SK-N-MC (cell line): ENCODE measurements at regions not wholly inside any gene's neighbourhood (a gene's known extent, or its start where the extent isn't known, plus 50 kb on each side); places are given as distances from the start of the nearest gene placed in this dataset.
"Not testable (repeated sequence)": the region's sequence is repeated elsewhere in the genome, so short reads cannot be mapped to it uniquely, and the experiment has no call there.

Source experiments
- DNase-seq: peaks from one replicate; pipeline ENCODE4 v3.0.0-alpha.2; 2011; ENCODE audit warnings: low read depth, low spot score
- H3K27ac ChIP-seq: fragments of 200-600 bp; sonication (generic); 2 replicates; pipeline ENCODE4 v1.5.1; 2016; ENCODE audit warnings: mixed run types
- H3K36me3 ChIP-seq: fragments of 200-600 bp; sonication (generic); 2 replicates; pipeline ENCODE4 v1.6.1; 2017; ENCODE audit warnings: antibody characterized with exemption, low read length, mixed read lengths; ENCODE audit not compliant: insufficient read depth
- H3K4me3 ChIP-seq: fragments of 200-600 bp; sonication (generic); 2 replicates; pipeline ENCODE4 v1.5.1; 2016
- H3K9ac ChIP-seq: fragments of 200-600 bp; sonication (generic); 2 replicates; pipeline ENCODE4 v1.8.0; 2017; ENCODE audit warnings: mixed run types, mixed read lengths; ENCODE audit not compliant: insufficient read length
- H3K9me3 ChIP-seq: fragments of 200-600 bp; sonication (generic); 2 replicates; pipeline ENCODE4 v1.6.1; 2017; ENCODE audit warnings: low read depth, mild to moderate bottlenecking, antibody characterized with exemption, low read length, moderate library complexity, mixed read lengths
- EZH2 ChIP-seq: fragments of 200-600 bp; sonication (generic); IDR thresholded peaks from one replicate; pipeline ENCODE4 v1.6.1; 2017; ENCODE audit warnings: antibody characterized with exemption
- FOXP2 ChIP-seq: optimal IDR thresholded peaks from 2 replicates; pipeline ENCODE3; 2011; ENCODE audit warnings: mild to moderate bottlenecking, moderate library complexity; ENCODE audit not compliant: insufficient read depth; ENCODE audit errors: extremely low read length, control extremely low read depth
- POLR2AphosphoS5 ChIP-seq: IDR thresholded peaks from 2 replicates; pipeline ENCODE4 v1.6.1; 2012; ENCODE audit warnings: mild to moderate bottlenecking, low read depth, low read length, borderline replicate concordance

DNA sequence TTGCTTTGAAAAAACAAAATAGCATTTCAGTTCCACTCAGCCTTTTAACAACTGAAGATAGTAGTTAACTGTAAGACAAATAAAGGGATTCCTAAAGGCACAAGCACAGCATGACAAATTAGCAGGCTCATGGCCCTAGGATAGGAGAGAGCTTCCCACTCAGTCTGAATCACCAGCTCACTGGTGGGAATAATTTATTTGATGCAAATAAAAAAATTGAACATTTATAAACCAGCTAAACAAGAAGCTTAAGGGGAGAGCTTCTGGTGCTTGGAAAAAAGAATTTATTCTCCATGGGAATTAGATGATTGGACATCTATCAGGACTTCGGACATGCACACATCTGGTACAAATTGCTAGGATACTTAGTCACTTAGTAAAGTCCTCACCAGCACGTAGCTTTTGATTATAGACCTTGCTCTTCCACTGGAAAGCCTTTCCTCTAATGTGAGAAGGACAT lies 294.1 kb upstream of the TNC start:
- H3K9ac ChIP-seq, result peak overlapping the region; percentile 75
- TF ChIP-seq EZH2, result no peak
- peak; percentile 41; the same call in 1 of the 2 replicates for TF ChIP-seq POLR2AphosphoS5
- peak overlapping the region; percentile 99 for H3K27ac ChIP-seq
- peak overlapping the region; percentile 14; the same call in 1 of the 2 replicates for H3K4me3 ChIP-seq
- peaks cover 7% of the 10 kb centered on the region for H3K36me3 ChIP-seq
- peak; percentile 78 for DNase-seq
- H3K9me3 ChIP-seq, result no peaks in the 10 kb centered on the region

DNA sequence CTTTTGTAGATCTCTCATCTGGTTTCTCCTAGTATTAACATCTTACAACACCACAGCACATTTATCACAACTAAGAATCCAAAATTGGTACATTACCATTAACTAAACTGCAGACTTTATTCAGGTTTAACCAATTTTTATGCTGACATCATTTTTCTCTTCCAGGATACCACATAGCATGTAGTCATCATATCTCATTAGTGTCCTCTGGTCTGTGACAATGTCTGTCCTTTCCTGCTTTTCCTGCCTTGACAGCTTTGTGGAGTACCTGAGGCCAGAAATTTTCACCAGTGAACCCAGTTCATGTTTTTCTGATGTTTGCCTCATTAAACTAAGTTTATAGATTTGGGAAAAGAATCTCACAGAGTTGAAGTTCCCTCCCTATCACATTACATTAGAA lies 294.7 kb upstream of the TNC start:
- Histone ChIP-seq H3K36me3 (peaks cover 7% of the 10 kb centered on the region), H3K4me3 (peak overlapping the region; percentile 32), H3K9ac (peak overlapping the region; percentile 75), H3K27ac (peak overlapping the region; percentile 99), H3K9me3 (no peaks in the 10 kb centered on the region)
- no peak for DNase-seq
- TF ChIP-seq EZH2 (no peak), POLR2AphosphoS5 (no peak), FOXP2 (no peak)

DNA sequence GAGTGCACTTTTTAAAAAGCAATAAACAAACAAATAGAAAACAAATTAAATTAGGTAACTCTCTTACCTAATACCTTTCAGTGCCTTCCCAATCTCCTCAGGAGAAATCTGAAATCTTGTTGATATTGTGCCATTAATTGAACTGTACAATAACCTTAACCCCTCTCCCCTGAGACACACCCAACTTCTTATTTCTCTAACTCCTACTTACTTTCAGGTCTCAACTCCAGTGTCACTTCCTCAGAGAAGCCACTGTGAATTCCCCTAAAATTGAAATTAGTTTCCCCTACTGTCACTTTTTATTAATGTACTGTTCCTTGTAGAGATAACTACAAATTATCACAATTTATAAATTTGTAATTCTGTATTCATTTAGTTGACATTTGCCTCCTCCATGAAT lies 295.3 kb upstream of the TNC start:
- Histone ChIP-seq H3K27ac (peak overlapping the region; percentile 99), H3K9ac (peak overlapping the region; percentile 75), H3K36me3 (peaks cover 7% of the 10 kb centered on the region), H3K4me3 (peak overlapping the region; percentile 32), H3K9me3 (peaks cover 4% of the 10 kb centered on the region; the same call in 1 of the 2 replicates)
- DNase-seq, result no peak
- TF ChIP-seq FOXP2 (no peak), POLR2AphosphoS5 (no peak), EZH2 (no peak)

DNA sequence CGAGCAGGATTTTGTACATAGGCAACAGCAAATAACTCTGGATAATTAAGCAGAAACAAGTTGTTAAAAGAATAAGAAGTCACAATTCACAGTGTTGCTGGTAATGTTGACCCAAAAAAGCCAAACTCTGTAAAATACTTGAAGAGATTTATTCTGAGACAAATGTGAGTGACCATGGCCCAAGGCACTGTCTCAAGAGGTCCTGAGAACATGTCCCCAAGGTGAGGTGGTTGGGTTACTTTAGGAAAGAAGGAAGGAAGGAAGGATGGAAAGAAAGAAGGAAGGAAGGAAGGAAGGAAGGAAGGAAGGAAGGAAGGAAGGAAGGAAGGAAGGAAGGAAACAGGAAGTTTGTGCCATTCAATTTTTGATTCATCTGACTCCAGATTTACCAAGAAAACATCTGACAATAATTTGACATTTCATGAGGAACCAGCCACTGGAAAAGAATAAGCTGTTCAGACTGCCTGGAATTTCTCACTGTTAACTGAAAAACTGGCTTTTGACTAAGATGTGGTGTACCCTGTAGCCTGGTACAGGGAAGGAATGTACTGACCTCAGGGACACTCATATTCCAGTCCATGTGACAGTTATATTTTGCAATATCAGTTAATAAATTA lies 295.9 kb upstream of the TNC start:
- peak; percentile 100 for DNase-seq
- Histone ChIP-seq H3K4me3 (peak overlapping the region; percentile 32; the same call in 1 of the 2 replicates), H3K9me3 (peaks cover 4% of the 10 kb centered on the region; the same call in 1 of the 2 replicates), H3K9ac (peak overlapping the region; percentile 86), H3K27ac (peak overlapping the region; percentile 99), H3K36me3 (peaks cover 7% of the 10 kb centered on the region)
- no peak for TF ChIP-seq EZH2
- TF ChIP-seq FOXP2, result peak; percentile 17
- TF ChIP-seq POLR2AphosphoS5, result peak; percentile 87; the same call in 1 of the 2 replicates

DNA sequence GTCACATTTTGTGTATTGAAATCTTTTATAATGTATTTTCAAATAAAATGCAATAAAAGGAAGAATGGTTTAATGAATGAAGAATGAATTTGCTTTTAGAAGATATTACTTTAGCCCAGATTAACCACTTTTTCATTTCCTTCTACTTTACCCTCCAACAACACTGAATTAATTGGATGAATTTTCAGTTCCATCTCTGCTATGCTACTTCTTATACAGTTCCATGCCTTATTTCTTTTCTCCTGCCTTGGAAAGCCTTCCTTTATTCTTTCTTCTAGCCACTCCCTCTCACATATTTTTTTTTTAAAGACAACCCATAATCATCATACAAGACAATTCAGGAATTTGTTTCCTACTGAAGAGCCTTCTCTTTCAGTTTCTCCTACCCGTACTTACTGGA lies 296.6 kb upstream of the TNC start:
- H3K4me3 ChIP-seq, result peak overlapping the region; percentile 64
- peak overlapping the region; percentile 86 for H3K9ac ChIP-seq
- peaks cover 4% of the 10 kb centered on the region; the same call in 1 of the 2 replicates for H3K9me3 ChIP-seq
- TF ChIP-seq POLR2AphosphoS5, result no peak; the same call in 1 of the 2 replicates
- TF ChIP-seq EZH2, result no peak
- no peak for TF ChIP-seq FOXP2
- H3K27ac ChIP-seq, result peak overlapping the region; percentile 99
- peak; percentile 75 for DNase-seq
- H3K36me3 ChIP-seq, result peaks cover 3% of the 10 kb centered on the region

DNA sequence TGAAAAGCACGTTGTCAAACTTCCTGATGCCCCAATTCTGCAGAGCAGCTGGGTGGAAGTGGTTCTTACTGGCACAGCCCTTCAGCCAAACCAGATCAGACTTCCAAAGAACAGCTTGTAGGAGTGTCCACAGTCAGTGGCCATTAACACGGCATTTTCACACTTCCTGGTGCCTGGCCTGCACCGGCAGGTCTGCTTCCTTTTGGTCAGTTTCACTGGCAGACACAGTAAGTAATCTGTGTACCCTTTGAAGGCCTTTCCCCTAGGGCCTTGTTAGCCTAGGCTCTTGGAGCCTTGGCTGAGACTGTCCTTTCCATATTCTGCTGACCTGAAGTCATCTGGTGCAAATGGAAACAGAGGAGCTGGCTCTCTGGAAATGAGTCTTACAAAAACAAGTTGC lies 297.5 kb upstream of the TNC start:
- TF ChIP-seq POLR2AphosphoS5 (no peak), EZH2 (no peak), FOXP2 (no peak)
- Histone ChIP-seq H3K4me3 (peak overlapping the region; percentile 64), H3K36me3 (peaks cover 2% of the 10 kb centered on the region), H3K27ac (peak overlapping the region; percentile 99), H3K9me3 (peaks cover 4% of the 10 kb centered on the region; the same call in 1 of the 2 replicates), H3K9ac (peak overlapping the region; percentile 86)
- DNase-seq, result no peak

DNA sequence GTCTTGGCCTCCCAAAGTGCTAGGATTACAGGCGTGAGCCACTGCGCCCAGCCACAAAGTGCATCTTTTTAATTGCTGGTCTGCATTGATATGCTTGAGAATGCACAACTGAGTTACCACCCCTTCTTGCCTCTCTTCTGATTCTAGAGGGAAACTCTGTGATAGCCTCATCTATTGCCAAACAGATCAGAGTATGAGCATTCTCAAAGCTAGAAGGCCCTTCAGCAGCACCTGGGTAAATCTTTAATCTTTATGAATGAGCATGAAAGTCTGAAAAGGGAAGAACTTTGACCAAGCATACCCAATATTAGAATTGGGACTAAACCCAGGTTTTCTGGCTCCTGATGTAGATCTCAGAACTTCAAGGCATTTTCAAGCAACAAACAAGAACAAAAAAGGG lies 298.3 kb upstream of the TNC start:
- H3K4me3 ChIP-seq, result no peak overlapping the region
- H3K36me3 ChIP-seq, result peaks cover 4% of the 10 kb centered on the region
- H3K9me3 ChIP-seq, result peaks cover 4% of the 10 kb centered on the region; the same call in 1 of the 2 replicates
- H3K27ac ChIP-seq, result peak overlapping the region; percentile 99
- no peak for DNase-seq
- TF ChIP-seq POLR2AphosphoS5 (no peak), FOXP2 (no peak), EZH2 (no peak)
- H3K9ac ChIP-seq, result peak overlapping the region; percentile 70

DNA sequence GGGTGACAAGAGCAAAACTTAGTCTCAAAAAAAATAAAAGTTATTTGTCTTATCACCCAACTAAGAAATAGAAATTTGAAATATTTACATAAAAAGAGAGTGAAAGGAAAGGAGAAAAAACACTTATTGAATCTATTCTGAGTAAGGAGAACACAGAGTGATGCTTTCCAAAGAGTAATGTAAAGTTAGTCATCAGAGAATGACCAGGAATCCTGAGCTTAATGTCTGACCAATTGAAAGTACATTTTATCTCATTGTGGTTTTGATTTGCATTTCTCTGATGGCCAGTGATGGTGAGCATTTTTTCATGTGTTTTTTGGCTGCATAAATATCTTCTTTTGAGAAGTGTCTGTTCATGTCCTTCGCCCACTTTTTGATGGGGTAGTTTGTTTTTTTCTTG lies 300.2 kb upstream of the TNC start:
- not testable (repeated sequence) for DNase-seq, H3K4me3 ChIP-seq, H3K36me3 ChIP-seq, H3K9me3 ChIP-seq, H3K9ac ChIP-seq
- peak overlapping the region; percentile 99 for H3K27ac ChIP-seq
